ENCODE measurements at regions not wholly inside any gene's neighbourhood (a gene's known extent, or its start where the extent isn't known, plus 50 kb on each side); places are given as distances from the start of the nearest gene placed in this dataset.
"Not testable (repeated sequence)": the region's sequence is repeated elsewhere in the genome, so short reads cannot be mapped to it uniquely, and the experiment has no call there.

GRCh38 chr9:85813388-85813787, 71.6 kb upstream of the AGTPBP1 start:
- not testable (repeated sequence) for TF ChIP-seq ZZZ3 (CRISPR knock-in tag; IDR thresholded peaks at IDR 0.05; ENCODE audit: borderline replicate concordance); EZH2 (conservative IDR thresholded peaks at IDR 0.05; ENCODE audit: low read depth, low read length)
